GM19468 (cell line): ENCODE measurements at regions not wholly inside any gene's neighbourhood (a gene's known extent, or its start where the extent isn't known, plus 50 kb on each side); places are given as distances from the start of the nearest gene placed in this dataset.

Experiments
- ATAC-seq: cut with Tn5 transposase; IDR thresholded peaks from one replicate; pipeline ENCODE4 v1.9.1; 2021; ENCODE audit warnings: mild to moderate bottlenecking, moderate library complexity, moderate number of reproducible peaks; ENCODE audit not compliant: unreplicated experiment; ENCODE audit errors: extremely low read depth

- no peak for ATAC-seq
Observed at GRCh38 chr9:27743490-27743889, 170.2 kb upstream of the C9orf72 start.

GRCh38 chr9:27747450-27747849 lies 174.2 kb upstream of the C9orf72 start:
- ATAC-seq, result no peak

GRCh38 chr9:27749838-27750237 lies 176.6 kb upstream of the C9orf72 start:
- no peak for ATAC-seq

GRCh38 chr9:27750566-27750965 lies 177.3 kb upstream of the C9orf72 start:
- ATAC-seq, result no peak

GRCh38 chr9:27752069-27752468 lies 178.8 kb upstream of the C9orf72 start:
- no peak for ATAC-seq

GRCh38 chr9:27755846-27756245 lies 182.6 kb upstream of the C9orf72 start:
- ATAC-seq, result no peak

- ATAC-seq, result no peak
Observed at GRCh38 chr9:27756418-27756817, 183.1 kb upstream of the C9orf72 start.

- ATAC-seq, result no peak
Observed at GRCh38 chr9:27763831-27764230, 190.6 kb upstream of the C9orf72 start.

GRCh38 chr9:27765266-27766072 lies 192.2 kb upstream of the C9orf72 start:
- ATAC-seq, result no peak

GRCh38 chr9:27766073-27766835 lies 193.0 kb upstream of the C9orf72 start:
- no peak for ATAC-seq

GRCh38 chr9:27768781-27769180 lies 195.5 kb upstream of the C9orf72 start:
- ATAC-seq, result no peak

GRCh38 chr9:27770541-27770940 lies 197.3 kb upstream of the C9orf72 start:
- ATAC-seq, result no peak

GRCh38 chr9:27771803-27772545 lies 198.7 kb upstream of the C9orf72 start:
- no peak for ATAC-seq

- ATAC-seq, result no peak
Observed at GRCh38 chr9:27784847-27785713, 211.8 kb upstream of the C9orf72 start.

GRCh38 chr9:27785714-27786100 lies 212.4 kb upstream of the C9orf72 start:
- ATAC-seq, result no peak

GRCh38 chr9:27787891-27788290 lies 214.6 kb upstream of the C9orf72 start:
- no peak for ATAC-seq

GRCh38 chr9:27791311-27791710 lies 218.0 kb upstream of the C9orf72 start:
- no peak for ATAC-seq

- no peak for ATAC-seq
Observed at GRCh38 chr9:27792971-27793689, 219.8 kb upstream of the C9orf72 start.

GRCh38 chr9:27799326-27799725 lies 226.0 kb upstream of the C9orf72 start:
- ATAC-seq, result no peak
